ENCODE measurements at regions not wholly inside any gene's neighbourhood (a gene's known extent, or its start where the extent isn't known, plus 50 kb on each side); places are given as distances from the start of the nearest gene placed in this dataset.

DNA sequence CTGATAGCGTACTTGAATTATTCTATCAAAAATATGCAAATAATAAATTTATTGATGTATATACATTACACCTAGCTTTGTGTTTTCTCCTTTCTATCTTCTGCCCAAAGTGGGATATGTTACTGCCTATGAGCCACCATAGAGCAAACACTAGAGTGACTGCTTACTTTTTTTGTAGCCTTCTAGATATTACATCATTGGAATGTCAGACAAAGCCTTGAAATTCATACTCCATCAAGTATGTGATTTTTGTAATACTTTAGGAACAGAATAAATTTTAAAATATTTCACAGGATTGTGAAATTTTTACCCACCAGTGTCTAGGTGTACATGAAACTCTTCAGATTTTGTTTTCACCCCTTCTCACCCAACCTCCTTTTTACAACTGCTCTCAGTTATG is 787.6 kb downstream of the USP25 start:
- DNase-seq, result no peak

DNA sequence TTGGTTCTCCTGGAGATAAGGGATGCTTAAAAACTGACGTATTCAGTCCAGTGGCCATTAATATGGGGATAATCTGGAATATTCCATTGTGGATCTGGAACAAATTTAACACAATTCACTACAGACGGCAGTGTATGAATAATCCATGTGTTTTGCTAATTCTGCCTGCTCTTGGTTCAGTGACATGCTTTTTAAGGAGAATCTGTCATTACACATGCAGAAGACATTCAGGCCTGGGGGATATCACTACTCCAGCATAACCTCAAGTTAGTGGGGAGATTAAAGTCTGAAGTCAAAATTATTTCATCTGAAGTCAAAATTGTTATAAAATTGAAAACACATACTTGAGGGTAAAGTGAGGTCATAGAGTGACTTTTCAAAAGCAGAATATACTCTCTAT is 789.3 kb downstream of the USP25 start:
- no peak for DNase-seq

- DNase-seq, result no peak
Observed at GRCh38 chr21:16519644-16520043, 789.9 kb downstream of the USP25 start.

- DNase-seq, result no peak
Observed at GRCh38 chr21:16522548-16522947, 792.8 kb downstream of the USP25 start.

DNA sequence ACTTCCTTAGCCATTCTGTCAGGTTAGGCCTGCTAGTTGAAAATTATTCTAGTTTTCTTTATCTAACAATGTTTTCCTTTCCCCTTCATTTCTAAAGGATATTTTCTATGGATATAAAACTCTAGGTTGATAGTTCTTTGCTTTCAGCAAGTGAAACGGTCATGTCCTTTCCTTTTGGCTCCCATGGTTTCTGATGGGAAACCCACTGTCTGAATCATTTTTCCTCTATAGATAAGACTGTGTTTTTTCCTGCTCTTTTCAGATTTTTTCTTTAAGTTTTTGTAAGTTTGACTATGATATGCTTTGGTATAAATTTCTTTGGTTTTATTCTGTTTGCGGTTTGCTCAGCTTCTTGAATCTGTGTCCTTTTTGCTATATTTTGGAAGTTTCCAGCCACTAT is 800.9 kb downstream of the USP25 start:
- no peak for DNase-seq

DNA sequence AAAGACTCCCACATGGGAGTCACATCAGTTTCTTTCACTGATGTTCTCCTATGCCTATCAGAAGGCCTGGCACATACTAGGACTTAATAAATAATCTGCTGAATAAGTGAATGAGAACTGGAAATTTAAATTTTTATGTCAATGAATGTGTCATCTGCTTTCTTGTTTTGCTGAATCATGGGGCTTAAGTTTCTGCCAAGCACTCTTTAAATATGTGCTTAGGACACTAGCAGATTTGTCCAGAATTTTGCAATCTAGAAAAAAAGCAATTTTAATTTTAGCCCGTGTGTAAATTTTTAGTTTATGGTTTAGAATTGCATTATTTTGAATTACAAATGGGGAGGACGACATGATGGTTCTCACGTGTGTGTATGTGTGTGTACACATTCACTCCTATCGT is 803.1 kb downstream of the USP25 start:
- DNase-seq, result no peak

- DNase-seq, result no peak
Observed at GRCh38 chr21:16533692-16534407, 804.1 kb downstream of the USP25 start.

DNA sequence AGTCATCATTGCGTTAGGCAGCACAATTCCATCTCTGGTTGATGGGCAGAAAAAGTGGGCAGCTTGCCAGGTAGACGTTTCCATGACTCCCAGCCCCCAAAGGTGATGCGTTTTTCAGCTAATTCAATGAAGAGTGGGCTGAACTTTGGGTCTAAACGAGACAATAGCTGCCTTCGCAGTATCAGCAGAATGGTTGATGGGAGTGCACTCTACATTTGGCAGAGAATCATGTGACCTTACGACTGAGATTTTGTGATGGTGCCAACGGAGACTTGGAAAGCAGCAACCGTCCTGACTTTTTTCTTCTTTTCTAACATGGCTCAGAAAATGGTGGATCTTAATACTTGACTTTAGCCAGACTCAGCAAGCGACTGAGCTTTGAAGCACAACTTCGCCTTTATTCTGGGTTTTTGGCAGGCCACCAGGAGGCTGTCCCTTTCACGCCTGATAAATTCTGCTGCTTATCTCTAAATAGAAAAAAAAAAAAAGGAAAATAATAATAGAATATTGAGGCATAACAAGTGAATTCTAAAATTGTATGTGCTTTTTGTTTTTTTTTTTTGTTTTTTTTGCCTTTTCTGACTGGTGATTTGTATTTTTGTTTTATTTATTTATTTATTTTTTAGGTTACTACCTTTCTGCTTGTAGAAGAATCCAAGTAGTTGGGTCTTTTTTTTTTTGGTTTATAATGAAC is 804.8 kb downstream of the USP25 start:
- no peak for DNase-seq

- no peak for DNase-seq
Observed at GRCh38 chr21:16535102-16535422, 805.3 kb downstream of the USP25 start.

DNA sequence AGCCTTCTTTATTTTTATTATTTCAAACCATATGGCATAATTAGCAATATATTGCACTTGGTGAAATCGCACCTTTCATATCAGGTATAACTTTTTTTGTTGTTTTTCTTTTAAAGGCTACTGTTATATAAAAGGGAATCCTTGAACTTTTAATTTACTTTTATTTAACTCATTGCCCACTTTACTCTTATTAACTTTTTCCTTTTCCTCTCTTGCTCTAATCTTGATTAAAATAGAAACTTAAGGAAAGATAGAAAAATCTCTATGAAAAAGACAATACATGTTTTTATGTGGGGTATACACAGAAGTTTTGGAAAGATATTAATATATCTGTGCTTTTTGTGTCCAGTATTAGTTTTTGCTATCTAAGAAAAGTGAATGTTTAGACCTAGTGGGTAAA is 805.8 kb downstream of the USP25 start:
- DNase-seq, result no peak

DNA sequence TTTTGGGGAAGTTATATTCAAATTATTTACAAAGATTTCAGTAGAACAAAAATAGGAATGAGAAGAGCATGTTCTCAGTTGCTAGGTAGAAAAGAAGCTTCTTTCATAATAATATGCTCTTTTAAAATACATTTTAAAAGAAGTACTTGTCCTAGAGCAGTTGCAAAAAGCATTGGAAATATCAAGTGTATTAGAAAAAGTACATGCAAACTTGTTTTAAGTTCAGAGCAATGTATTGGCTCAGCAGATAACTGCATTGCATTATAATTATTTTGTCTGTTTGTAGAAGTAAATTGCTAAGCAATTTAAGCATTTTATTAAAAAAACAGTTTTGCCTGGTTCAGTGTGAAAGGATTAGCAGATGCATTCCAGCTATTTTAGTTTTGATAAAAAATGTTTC is 806.4 kb downstream of the USP25 start:
- DNase-seq, result no peak

DNA sequence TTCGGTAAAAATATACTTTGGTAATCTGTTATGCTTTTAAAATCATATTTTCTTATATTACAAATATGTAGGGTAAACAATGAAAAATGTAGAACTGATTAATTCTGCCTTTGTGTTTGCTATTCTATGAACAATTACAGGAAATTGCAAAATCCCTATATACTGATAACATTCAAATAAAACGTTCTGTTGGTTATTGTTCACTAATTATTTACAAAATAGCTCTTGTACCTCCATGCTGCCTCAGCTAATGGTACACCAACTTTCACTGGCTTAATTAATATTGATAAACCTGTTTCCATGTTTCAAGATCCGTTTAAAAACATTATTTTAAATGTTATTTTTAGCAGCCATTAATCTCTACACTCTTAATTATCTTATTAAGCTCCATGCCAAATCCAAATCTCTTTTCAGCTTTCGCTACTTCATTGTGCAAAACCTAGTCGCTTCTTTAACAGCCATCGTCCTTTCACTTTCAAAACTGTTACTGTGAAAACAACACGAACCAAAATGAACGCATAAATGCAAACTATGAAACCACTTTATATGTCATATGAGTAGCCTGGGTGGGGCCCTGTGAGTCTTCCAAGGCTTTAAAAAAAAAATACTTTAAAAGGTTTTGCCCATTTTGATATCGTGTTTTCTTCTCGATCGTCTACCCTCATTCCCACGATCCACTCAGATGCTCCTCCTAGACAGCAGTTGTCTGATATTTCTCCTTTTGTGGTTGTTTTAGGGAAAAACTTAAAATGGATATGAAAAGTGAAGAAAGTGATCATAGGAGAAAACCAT is 807.1 kb downstream of the USP25 start:
- DNase-seq, result no peak

GRCh38 chr21:16537501-16537900 is 807.7 kb downstream of the USP25 start:
- DNase-seq, result no peak

DNA sequence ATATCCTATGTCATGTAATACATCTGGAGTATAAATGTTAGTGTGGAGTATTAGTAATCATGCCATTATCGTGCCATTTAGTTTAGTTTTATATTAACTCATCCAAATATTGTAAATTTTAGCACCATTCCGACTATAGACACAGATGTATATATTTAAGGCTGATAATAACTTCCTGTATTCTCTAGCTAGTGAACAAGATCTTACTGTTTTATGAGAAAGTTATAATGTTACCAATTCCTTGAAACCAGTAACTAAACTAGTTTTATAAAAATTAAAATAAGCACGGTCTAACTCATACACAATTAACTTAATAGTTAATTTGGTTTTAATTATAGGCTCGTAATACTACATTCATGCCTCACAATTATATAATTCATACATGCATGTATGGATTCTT is 808.6 kb downstream of the USP25 start:
- no peak for DNase-seq

GRCh38 chr21:16538936-16539440 is 809.2 kb downstream of the USP25 start:
- DNase-seq, result no peak

GRCh38 chr21:16540966-16541727 is 811.4 kb downstream of the USP25 start:
- DNase-seq, result no peak

GRCh38 chr21:16550118-16550517 is 820.3 kb downstream of the USP25 start:
- DNase-seq, result no peak

- DNase-seq, result no peak
Observed at GRCh38 chr21:16550917-16551741, 821.3 kb downstream of the USP25 start.

DNA sequence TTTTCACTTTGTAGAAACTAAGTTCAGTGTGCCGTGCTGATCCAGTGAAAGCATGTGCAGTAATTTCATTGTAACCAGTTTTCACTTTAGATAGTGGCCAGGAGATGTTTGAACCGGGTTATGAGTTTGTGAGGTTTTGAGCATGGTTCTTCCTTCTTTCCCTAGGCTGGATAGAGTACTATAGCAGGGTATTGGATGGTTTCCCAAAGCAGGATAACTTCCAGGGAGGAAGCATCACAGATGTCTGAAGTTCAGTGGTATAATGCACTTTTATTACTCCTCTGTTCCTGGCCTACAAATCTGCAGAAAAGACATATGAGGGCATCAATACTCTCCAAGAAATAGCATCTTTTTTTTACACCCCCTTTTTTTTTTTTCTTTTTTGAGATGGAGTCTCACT is 823.1 kb downstream of the USP25 start:
- DNase-seq, result no peak

DNA sequence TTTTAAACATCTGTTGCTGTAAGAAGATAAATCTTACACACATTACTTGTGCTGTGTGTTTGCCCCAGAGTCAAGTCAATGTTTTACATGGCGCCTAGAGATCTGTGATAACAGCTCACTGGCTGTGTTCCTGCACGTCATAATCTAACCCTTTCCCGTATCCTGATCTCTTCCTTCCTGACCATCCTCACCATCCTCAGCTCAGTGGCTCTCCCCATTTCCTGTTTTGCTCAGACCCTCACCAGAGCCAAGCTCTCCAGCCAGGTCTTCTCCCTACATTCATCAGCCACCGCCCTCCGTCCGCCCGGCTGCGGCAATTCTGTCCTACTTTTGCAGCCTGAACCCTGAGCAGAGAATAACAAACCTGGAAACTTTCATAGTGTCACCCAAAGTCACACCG is 824.7 kb downstream of the USP25 start:
- DNase-seq, result no peak

DNA sequence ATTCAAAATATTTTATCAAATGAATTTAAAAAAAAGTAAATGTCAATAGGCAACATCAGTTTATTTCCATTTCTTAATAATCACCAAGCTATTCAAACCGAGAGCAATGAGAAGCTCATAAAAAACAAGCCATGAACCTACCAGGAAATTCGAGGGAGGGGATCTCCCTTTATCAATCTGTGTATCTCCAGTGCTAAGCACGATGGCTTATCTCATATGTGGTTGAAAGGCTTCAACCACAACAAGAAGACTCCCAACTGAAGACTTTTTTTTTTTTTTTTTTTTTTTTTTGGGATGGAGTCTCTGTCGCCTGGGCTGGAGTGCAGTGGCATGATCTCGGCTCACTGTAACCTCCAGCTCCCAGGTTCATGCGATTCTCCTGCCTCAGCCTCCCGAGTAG is 833.3 kb downstream of the USP25 start:
- DNase-seq, result no peak

DNA sequence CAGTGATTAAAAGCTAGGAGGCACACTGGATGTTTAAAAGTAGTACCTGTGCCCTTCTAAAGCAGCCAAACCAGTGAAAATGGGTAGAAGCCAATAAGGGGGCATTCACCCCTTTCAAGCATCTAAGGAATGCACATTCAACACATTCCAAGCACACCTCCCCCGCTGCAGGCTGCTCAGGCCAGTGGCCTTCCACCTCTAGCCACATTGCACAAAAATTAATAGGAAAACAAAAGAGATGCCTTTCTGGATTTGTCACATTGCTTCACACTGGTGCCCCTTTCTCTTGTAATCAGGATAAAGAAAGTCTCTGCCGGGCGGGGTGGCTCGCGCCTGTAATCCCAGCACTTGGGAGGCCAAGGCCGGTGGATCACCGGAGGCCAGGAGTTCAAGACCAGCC is 834.0 kb downstream of the USP25 start:
- DNase-seq, result no peak

Data from stimulated activated naive CD4-positive, alpha-beta T cell (primary cell).